SJSA1 (cell line): ENCODE measurements at regions not wholly inside any gene's neighbourhood (a gene's known extent, or its start where the extent isn't known, plus 50 kb on each side); places are given as distances from the start of the nearest gene placed in this dataset.

Experiments
- DNase-seq, 2 experiments: peaks; one replicate each; pipeline ENCODE4 v3.0.0-alpha.2; 2015 to 2020; ENCODE audit warnings: low spot score in 2 of 2, low read depth in 1 of 2
- H3K27ac ChIP-seq: fragments of 250-450 bp; sonication (Bioruptor Pico); 2 replicates; pipeline ENCODE4 v1.5.1; 2020; ENCODE audit warnings: mild to moderate bottlenecking, moderate library complexity
- H3K27me3 ChIP-seq: fragments of 250-450 bp; sonication (Bioruptor Pico); replicated peaks from 2 replicates; pipeline ENCODE4 v1.5.1; 2020; ENCODE audit warnings: mild to moderate bottlenecking, moderate library complexity
- H3K36me3 ChIP-seq: fragments of 250-450 bp; sonication (Bioruptor Pico); 2 replicates; pipeline ENCODE4 v1.5.1; 2020; ENCODE audit warnings: mild to moderate bottlenecking
- H3K4me1 ChIP-seq: fragments of 250-450 bp; sonication (Bioruptor Pico); replicated peaks from 2 replicates; pipeline ENCODE4 v1.6.1; 2021; ENCODE audit warnings: mild to moderate bottlenecking
- H3K4me3 ChIP-seq: fragments of 250-450 bp; sonication (Bioruptor Pico); 2 replicates; pipeline ENCODE4 v1.5.1; 2020; ENCODE audit warnings: mild to moderate bottlenecking
- H3K9me3 ChIP-seq: fragments of 250-450 bp; sonication (Bioruptor Pico); replicated peaks from 2 replicates; pipeline ENCODE4 v1.5.1; 2020; ENCODE audit warnings: mild to moderate bottlenecking

GRCh38 chr2:41957431-41957830 lies 90.4 kb upstream of the PKDCC start:
- Histone ChIP-seq H3K27me3 (no peaks in the 10 kb centered on the region), H3K9me3 (no peaks in the 10 kb centered on the region), H3K27ac (no peak overlapping the region), H3K4me1 (no peaks in the 10 kb centered on the region), H3K36me3 (no peaks in the 10 kb centered on the region), H3K4me3 (no peak overlapping the region)
- DNase-seq = no peak

DNA sequence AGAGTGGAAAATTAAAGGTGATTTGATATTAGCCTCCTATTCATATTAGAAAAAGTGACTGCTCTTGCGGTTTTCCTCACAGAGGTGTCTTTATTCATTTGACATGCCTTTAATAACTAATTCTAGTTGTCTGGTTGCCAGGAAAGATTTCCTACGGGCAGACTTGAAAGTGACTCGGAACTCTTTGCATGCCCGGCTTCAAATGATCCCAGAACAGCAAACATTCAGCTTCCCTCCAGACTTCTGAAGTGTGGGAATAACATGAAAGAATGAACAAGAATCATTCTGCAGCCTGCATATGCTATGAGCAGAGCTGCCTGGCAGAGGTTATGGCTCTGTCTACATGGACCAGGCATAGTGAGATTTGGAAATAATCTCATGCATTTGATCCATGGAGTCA lies 89.6 kb upstream of the PKDCC start:
- no peak overlapping the region for H3K4me3 ChIP-seq
- DNase-seq = no peak
- no peaks in the 10 kb centered on the region for H3K27me3 ChIP-seq
- H3K36me3 ChIP-seq = no peaks in the 10 kb centered on the region
- no peaks in the 10 kb centered on the region; the same call in 1 of the 2 replicates for H3K4me1 ChIP-seq
- no peak overlapping the region for H3K27ac ChIP-seq
- no peaks in the 10 kb centered on the region for H3K9me3 ChIP-seq

DNA sequence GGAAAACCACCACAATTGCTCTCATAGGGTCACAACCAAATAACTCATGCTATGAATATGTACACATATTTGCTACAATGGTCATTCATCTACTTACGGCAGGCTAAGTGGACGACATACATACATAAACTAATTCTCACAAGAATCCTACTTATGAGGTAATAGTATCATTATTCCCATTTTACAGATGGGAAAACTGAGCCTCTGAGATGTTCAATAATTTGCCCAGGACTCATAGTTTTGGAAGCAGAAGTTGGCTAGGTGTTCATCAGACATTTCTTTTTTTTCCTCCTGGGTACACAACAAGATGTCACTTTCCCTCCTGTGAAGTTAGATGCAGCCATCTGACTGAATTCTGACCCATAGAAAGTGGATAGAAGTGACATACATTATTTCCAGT lies 89.0 kb upstream of the PKDCC start:
- Histone ChIP-seq H3K27me3 (no peaks in the 10 kb centered on the region), H3K27ac (no peak overlapping the region), H3K4me1 (peaks cover 3% of the 10 kb centered on the region), H3K36me3 (no peaks in the 10 kb centered on the region), H3K4me3 (no peak overlapping the region), H3K9me3 (no peaks in the 10 kb centered on the region)
- DNase-seq = no peak

- Histone ChIP-seq H3K9me3 (no peaks in the 10 kb centered on the region), H3K4me3 (no peak overlapping the region), H3K27me3 (no peaks in the 10 kb centered on the region), H3K36me3 (no peaks in the 10 kb centered on the region), H3K27ac (no peak overlapping the region), H3K4me1 (peaks cover 13% of the 10 kb centered on the region)
- no peak for DNase-seq
These were observed 88.1 kb upstream of the PKDCC start for GRCh38 chr2:41959760-41960159.

DNA sequence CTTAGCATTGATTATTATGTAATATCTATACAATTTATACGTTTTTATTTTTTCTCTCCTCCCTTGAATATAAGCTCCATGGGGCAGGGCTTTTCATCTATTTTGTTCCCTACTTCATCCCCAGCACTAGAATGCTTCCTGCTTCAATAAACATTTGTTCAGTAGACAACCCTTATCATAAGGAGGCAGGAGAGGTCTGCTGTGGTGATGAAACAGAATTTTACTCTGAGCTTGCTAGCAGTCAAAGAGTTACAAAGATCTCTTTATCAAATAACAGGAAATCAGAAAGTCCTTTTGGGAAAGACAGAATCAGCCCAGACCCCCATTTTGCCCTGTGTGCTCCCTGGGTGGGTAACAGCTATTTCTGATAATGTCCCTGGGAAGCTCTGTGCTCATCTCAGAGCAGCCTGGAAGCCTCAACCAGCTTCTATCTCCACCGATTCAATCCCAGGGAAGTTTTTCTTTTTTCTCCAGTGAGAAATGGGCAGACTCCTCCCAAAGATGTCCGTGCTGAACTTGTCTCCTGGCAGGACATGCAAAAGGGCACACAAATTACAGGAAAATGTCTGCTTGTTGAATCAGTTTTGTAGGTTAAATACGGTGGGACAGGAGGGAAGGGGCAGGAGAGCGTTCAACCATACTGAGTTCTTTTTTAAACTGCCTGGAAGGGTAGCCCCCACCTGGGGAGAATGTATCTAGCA lies 84.7 kb upstream of the PKDCC start:
- H3K27me3 ChIP-seq = no peaks in the 10 kb centered on the region
- H3K4me3 ChIP-seq = no peak overlapping the region
- DNase-seq = no peak
- peaks cover 41% of the 10 kb centered on the region for H3K4me1 ChIP-seq
- H3K27ac ChIP-seq = no peak overlapping the region
- no peaks in the 10 kb centered on the region for H3K9me3 ChIP-seq
- no peaks in the 10 kb centered on the region for H3K36me3 ChIP-seq

- peaks cover 41% of the 10 kb centered on the region for H3K4me1 ChIP-seq
- no peak overlapping the region for H3K27ac ChIP-seq
- H3K36me3 ChIP-seq = no peaks in the 10 kb centered on the region
- H3K4me3 ChIP-seq = no peak overlapping the region
- DNase-seq = peak; percentile 39 to 68
- no peaks in the 10 kb centered on the region for H3K27me3 ChIP-seq
- H3K9me3 ChIP-seq = no peaks in the 10 kb centered on the region
These were observed 83.9 kb upstream of the PKDCC start for GRCh38 chr2:41963661-41964525.

- DNase-seq = peak in 1 of 2 experiments; percentile 50
- Histone ChIP-seq H3K27ac (peak overlapping the region; percentile 97), H3K27me3 (no peaks in the 10 kb centered on the region), H3K9me3 (no peaks in the 10 kb centered on the region), H3K4me3 (no peak overlapping the region), H3K36me3 (no peaks in the 10 kb centered on the region), H3K4me1 (peaks cover 41% of the 10 kb centered on the region)
These were observed 82.5 kb upstream of the PKDCC start for GRCh38 chr2:41965173-41965908.

DNA sequence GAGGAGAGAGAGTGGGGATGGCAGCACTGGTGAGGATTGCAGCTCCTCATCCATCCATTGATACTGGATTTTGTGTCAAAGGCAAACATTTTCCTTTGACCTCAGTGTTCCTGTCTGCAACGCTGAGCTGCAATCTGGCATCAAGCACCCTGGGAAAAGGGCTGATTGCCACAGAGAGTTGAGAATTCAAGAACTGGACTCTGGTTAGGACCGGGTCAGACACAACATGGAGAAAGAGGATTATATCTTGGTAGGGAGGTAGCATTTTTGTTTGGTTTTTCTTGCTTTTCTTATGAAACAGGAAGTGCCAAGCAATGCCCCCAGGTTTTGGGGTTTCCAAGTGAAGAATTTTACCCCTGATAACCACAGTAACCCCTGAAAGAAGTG lies 81.9 kb upstream of the PKDCC start:
- no peaks in the 10 kb centered on the region for H3K9me3 ChIP-seq
- H3K4me1 ChIP-seq = peaks cover 41% of the 10 kb centered on the region
- H3K36me3 ChIP-seq = no peaks in the 10 kb centered on the region
- H3K27me3 ChIP-seq = no peaks in the 10 kb centered on the region
- no peak overlapping the region for H3K4me3 ChIP-seq
- peak overlapping the region; percentile 97 for H3K27ac ChIP-seq
- DNase-seq = no peak

- Histone ChIP-seq H3K4me3 (no peak overlapping the region), H3K27ac (peak overlapping the region; percentile 97), H3K4me1 (peaks cover 41% of the 10 kb centered on the region), H3K36me3 (no peaks in the 10 kb centered on the region), H3K27me3 (no peaks in the 10 kb centered on the region), H3K9me3 (no peaks in the 10 kb centered on the region)
- DNase-seq = peak; percentile 89 to 97
These were observed 81.4 kb upstream of the PKDCC start for GRCh38 chr2:41966431-41966893.

GRCh38 chr2:41966920-41967319 lies 80.9 kb upstream of the PKDCC start:
- Histone ChIP-seq H3K36me3 (no peaks in the 10 kb centered on the region), H3K4me3 (no peak overlapping the region), H3K27me3 (no peaks in the 10 kb centered on the region), H3K9me3 (no peaks in the 10 kb centered on the region), H3K27ac (peak overlapping the region; percentile 97), H3K4me1 (peaks cover 41% of the 10 kb centered on the region)
- no peak for DNase-seq

GRCh38 chr2:41967476-41968181 lies 80.2 kb upstream of the PKDCC start:
- Histone ChIP-seq H3K27me3 (no peaks in the 10 kb centered on the region), H3K4me1 (peaks cover 41% of the 10 kb centered on the region), H3K4me3 (no peak overlapping the region), H3K27ac (no peak overlapping the region), H3K9me3 (no peaks in the 10 kb centered on the region; the same call in 1 of the 2 replicates), H3K36me3 (no peaks in the 10 kb centered on the region)
- DNase-seq = no peak

DNA sequence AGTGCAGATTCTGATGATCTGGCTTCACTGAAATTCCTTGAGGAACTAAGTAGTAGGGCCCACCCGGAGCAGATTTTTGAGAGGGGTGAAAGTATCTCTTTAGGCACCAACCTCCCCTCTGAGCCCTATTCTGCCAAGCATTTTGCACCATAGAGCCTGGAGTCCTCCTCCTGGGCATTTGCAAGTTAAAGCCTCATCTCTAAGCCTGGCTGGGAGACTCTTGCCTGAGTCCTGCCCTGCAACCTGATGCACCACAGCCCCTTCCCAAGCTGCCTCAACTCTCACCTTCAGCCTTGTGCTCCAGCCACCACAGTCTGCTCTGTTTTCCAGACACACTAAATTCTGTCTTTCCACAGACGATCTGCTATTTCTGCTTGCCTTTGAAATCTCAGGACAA lies 79.6 kb upstream of the PKDCC start:
- H3K36me3 ChIP-seq = no peaks in the 10 kb centered on the region

DNA sequence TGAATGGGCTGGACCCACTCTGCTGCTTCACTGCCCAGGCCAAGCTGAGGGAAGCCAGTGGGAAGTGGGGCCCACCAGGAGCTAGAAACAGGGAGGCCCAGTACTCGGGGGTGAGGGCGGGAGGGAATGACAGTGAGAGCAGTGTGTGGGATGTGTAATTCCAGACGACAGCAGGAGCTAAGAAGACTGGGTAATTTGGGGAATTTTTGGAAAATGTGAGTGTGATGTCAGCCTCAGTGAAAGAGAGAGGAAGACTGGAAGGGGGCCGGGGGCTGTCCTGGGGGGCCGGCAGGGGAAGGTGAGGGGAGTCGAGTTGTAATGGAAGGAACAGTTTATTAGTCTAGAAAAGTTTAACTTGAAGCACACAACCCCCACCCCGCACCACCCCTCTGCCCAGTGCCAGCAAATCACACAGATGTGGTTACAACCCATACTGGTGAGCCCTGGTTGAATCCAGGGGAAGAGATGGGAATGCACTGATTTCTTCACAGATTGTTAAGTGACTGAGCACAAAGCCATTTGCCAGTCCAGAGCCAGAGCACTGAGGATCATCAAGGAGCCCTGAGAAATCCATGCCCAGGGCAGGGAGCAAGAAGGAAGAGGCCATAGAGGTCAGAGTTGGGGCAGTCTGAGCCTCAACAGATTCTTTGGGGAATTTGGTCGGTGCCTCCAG lies 76.7 kb upstream of the PKDCC start:
- H3K4me3 ChIP-seq = no peak overlapping the region
- no peak overlapping the region for H3K27ac ChIP-seq
- H3K9me3 ChIP-seq = no peaks in the 10 kb centered on the region; the same call in 1 of the 2 replicates
- H3K36me3 ChIP-seq = no peaks in the 10 kb centered on the region
- no peaks in the 10 kb centered on the region for H3K27me3 ChIP-seq
- no peak for DNase-seq
- peaks cover 14% of the 10 kb centered on the region for H3K4me1 ChIP-seq

More for the DNA sequence above, 79.6 kb upstream of the PKDCC start:
- Histone ChIP-seq H3K4me3 (no peak overlapping the region), H3K4me1 (peaks cover 41% of the 10 kb centered on the region), H3K27ac (no peak overlapping the region), H3K27me3 (no peaks in the 10 kb centered on the region), H3K9me3 (no peaks in the 10 kb centered on the region; the same call in 1 of the 2 replicates)
- no peak for DNase-seq
